ENCODE measurements at regions not wholly inside any gene's neighbourhood (a gene's known extent, or its start where the extent isn't known, plus 50 kb on each side); places are given as distances from the start of the nearest gene placed in this dataset.
A peak's percentile ranks its signal among the peaks of the same experiment; 100 is the strongest.

DNA sequence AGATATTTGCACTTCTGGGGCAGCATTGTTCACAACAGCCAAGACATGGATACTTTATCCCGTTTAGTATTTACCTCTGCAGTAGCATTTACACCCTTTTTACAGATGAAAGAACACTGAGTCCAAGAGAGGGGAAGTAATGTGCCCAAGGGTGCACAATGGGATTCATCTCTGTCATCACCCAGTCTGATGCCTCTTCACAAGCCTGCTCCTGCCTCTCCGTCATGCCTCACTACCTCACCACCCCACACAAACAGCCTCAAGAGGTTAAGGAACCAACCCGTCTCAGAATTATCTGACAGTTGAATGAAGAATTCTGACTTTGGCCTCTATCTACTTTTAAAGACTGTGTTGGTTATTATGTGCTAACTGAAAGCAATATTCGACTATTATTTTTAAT is 368.4 kb downstream of the ATP23 start:
- no peaks in the 10 kb centered on the region for H3K9me3 ChIP-seq (ENCODE audit: control insufficient read depth, insufficient read depth, low read depth, low read length)
- no peaks in the 10 kb centered on the region for H3K36me3 ChIP-seq (ENCODE audit: control insufficient read depth, insufficient read depth, low read length)
- no TSS peak for BruUV-seq (replicated peaks)
- TF ChIP-seq, protein P1, sequence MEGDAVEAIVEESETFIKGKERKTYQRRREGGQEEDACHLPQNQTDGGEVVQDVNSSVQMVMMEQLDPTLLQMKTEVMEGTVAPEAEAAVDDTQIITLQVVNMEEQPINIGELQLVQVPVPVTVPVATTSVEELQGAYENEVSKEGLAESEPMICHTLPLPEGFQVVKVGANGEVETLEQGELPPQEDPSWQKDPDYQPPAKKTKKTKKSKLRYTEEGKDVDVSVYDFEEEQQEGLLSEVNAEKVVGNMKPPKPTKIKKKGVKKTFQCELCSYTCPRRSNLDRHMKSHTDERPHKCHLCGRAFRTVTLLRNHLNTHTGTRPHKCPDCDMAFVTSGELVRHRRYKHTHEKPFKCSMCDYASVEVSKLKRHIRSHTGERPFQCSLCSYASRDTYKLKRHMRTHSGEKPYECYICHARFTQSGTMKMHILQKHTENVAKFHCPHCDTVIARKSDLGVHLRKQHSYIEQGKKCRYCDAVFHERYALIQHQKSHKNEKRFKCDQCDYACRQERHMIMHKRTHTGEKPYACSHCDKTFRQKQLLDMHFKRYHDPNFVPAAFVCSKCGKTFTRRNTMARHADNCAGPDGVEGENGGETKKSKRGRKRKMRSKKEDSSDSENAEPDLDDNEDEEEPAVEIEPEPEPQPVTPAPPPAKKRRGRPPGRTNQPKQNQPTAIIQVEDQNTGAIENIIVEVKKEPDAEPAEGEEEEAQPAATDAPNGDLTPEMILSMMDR (IDR thresholded peaks at IDR 0.05) = no peak
- TF ChIP-seq REST (IDR thresholded peaks at IDR 0.05; ENCODE audit: insufficient read depth in 1 of 2, low read depth in 2 of 2, low read length in 1 of 2) = no peak
- TF ChIP-seq SIN3A (IDR thresholded peaks at IDR 0.05; ENCODE audit: borderline replicate concordance, insufficient read depth, low read depth, low read length) = no peak
- TF ChIP-seq TCF7L2 (IDR thresholded peaks at IDR 0.05; ENCODE audit: low read depth, low read length) = no peak
- no peak for TF ChIP-seq POLR2AphosphoS5 (IDR thresholded peaks at IDR 0.05; ENCODE audit: low read depth, low read length)
- no peak overlapping the region for H3K4me3 ChIP-seq (ENCODE audit: low read depth in 2 of 2, low read length in 2 of 2)
- no peaks in the 10 kb centered on the region for H3K4me1 ChIP-seq (ENCODE audit: control insufficient read depth, insufficient read depth, low read length)
- in situ Hi-C loops (cut with HindIII; ENCODE audit: low pct_unique_long_range_greater_than_20kb, low sequenced_read_pairs) = no loop called here
- DNase-seq (ENCODE audit: low read depth, low spot score) (no peak), ATAC-seq (no peak)
- ChIA-PET POLR2A (no interaction called here), CTCF (no interaction called here)
- intact Hi-C loops (cut with micrococcal nuclease; ENCODE audit: unreplicated experiment) = no loop called here
- H3K27ac ChIP-seq (ENCODE audit: low read length) = no peak overlapping the region
- no peaks in the 10 kb centered on the region for H3K27me3 ChIP-seq (ENCODE audit: control insufficient read depth, insufficient read depth, low read length)

DNA sequence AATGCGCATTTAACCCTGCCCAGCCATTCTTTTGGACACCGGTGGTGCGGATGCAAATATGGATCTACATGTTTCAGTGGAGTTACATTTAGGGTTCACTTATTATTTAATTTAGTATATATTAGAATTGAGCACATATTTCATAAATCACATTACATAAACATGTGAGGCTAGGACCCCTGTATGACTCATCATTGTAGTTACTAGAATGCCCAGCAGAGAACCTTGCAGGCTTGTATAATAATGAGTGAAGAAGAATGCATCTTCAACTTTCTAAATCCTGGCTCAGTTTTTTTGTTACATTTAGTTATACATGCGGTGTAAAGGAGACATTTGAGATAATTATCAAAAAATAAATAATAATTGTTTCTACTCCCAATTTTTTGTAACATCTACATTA is 369.0 kb downstream of the ATP23 start:
- Histone ChIP-seq H3K27ac (ENCODE audit: low read length) (no peak overlapping the region), H3K36me3 (ENCODE audit: control insufficient read depth, insufficient read depth, low read length) (no peaks in the 10 kb centered on the region), H3K4me1 (ENCODE audit: control insufficient read depth, insufficient read depth, low read length) (no peaks in the 10 kb centered on the region), H3K9me3 (ENCODE audit: control insufficient read depth, insufficient read depth, low read depth, low read length) (no peaks in the 10 kb centered on the region), H3K27me3 (ENCODE audit: control insufficient read depth, insufficient read depth, low read length) (no peaks in the 10 kb centered on the region), H3K4me3 (ENCODE audit: low read depth in 2 of 2, low read length in 2 of 2) (no peak overlapping the region)
- in situ Hi-C loops (cut with HindIII; ENCODE audit: low pct_unique_long_range_greater_than_20kb, low sequenced_read_pairs) = no loop called here
- CTCF ChIA-PET = no interaction called here
- ATAC-seq = peak; percentile 71
- TF ChIP-seq POLR2AphosphoS5 (IDR thresholded peaks at IDR 0.05; ENCODE audit: low read depth, low read length) (no peak), TCF7L2 (IDR thresholded peaks at IDR 0.05; ENCODE audit: low read depth, low read length) (no peak), SIN3A (IDR thresholded peaks at IDR 0.05; ENCODE audit: borderline replicate concordance, insufficient read depth, low read depth, low read length) (no peak), REST (IDR thresholded peaks at IDR 0.05; ENCODE audit: insufficient read depth in 1 of 2, low read depth in 2 of 2, low read length in 1 of 2) (no peak)
- TF ChIP-seq, protein P1 (IDR thresholded peaks at IDR 0.05) = no peak
- POLR2A ChIA-PET = no interaction called here
- no TSS peak for BruUV-seq (replicated peaks)
- no peak for DNase-seq (ENCODE audit: low read depth, low spot score)
- intact Hi-C loops (cut with micrococcal nuclease; ENCODE audit: unreplicated experiment) = no loop called here

Measured in Panc1 (cell line).